Left lung (tissue), 4 donors: ENCODE measurements at regions not wholly inside any gene's neighbourhood (a gene's known extent, or its start where the extent isn't known, plus 50 kb on each side); places are given as distances from the start of the nearest gene placed in this dataset.
A peak's percentile ranks its signal among the peaks of the same experiment; 100 is the strongest.

Source experiments
- ATAC-seq: fragments of 200-7000 bp; cut with Tn5 transposase; one replicate; pipeline ENCODE4 v1.9.1; 2020; ENCODE audit warnings: moderate library complexity
- DNase-seq, 4 donors: peaks; one replicate each; pipeline ENCODE4 v3.0.0-alpha.2; 2013 to 2020
- H3K27ac ChIP-seq, 2 donors: fragments of 200-600 bp; sonication (generic) in 1 of 2; one replicate each; pipeline versions ENCODE4 v1.5.0 to v1.8.0; 2020 to 2021
- H3K27me3 ChIP-seq, 2 donors: fragments of 200-600 bp; sonication (generic) in 1 of 2; one replicate each; pipeline versions ENCODE4 v1.5.0 to v1.8.0; 2020 to 2021
- H3K36me3 ChIP-seq, 2 donors: fragments of 200-600 bp; sonication (generic) in 1 of 2; one replicate each; pipeline versions ENCODE4 v1.5.0 to v1.8.0; 2020 to 2021
- H3K4me1 ChIP-seq, 2 donors: fragments of 200-600 bp; one replicate each; pipeline ENCODE4 v1.8.0; 2021
- H3K4me3 ChIP-seq, 2 donors: fragments of 200-600 bp; sonication (generic) in 1 of 2; one replicate each; pipeline versions ENCODE4 v1.5.0 to v1.8.0; 2020 to 2021; ENCODE audit warnings: mild to moderate bottlenecking in 1 of 2
- H3K9me3 ChIP-seq, 2 donors: fragments of 200-600 bp; sonication (generic) in 1 of 2; one replicate each; pipeline versions ENCODE4 v1.5.0 to v1.8.0; 2020 to 2021
- CTCF ChIP-seq, 2 donors: fragments of 200-600 bp; sonication (generic) in 1 of 2; IDR thresholded peaks; one replicate each; pipeline versions ENCODE4 v1.5.0 to v1.8.0; 2021; ENCODE audit warnings: antibody characterized with exemption in 2 of 2
- intact Hi-C, 2 donors: fragments of 100-400 bp; cut with DNase I; formaldehyde crosslinking; loops; one replicate each; pipeline versions ENCODE4 v1.11.2 to v1.14.2; 2022
- donor health status: DM: no; HTN: yes; CAD: no.
- donor health status: DM: no; HTN: no; CAD: no.

GRCh38 chr22:26903030-26903856 lies 245.9 kb downstream of the MIAT start:
- no peaks in the 10 kb centered on the region for H3K36me3 ChIP-seq
- no peak overlapping the region for H3K27ac ChIP-seq
- ATAC-seq (peak; percentile 36), DNase-seq (peak in 1 of 4 donors; percentile 6)
- no peak overlapping the region for H3K4me3 ChIP-seq
- H3K4me1 ChIP-seq = peaks cover 0 to 5% of the 10 kb centered on the region in 2 donors
- intact Hi-C loops = no loop called here
- no peak for TF ChIP-seq CTCF (IDR thresholded peaks at IDR 0.05)
- peaks cover 7 to 49% of the 10 kb centered on the region in 2 donors for H3K27me3 ChIP-seq
- H3K9me3 ChIP-seq = no peaks in the 10 kb centered on the region

- Histone ChIP-seq H3K36me3 (no peaks in the 10 kb centered on the region), H3K27ac (no peak overlapping the region), H3K27me3 (peaks cover 7 to 49% of the 10 kb centered on the region in 2 donors), H3K4me3 (no peak overlapping the region), H3K9me3 (no peaks in the 10 kb centered on the region), H3K4me1 (peaks cover 0 to 5% of the 10 kb centered on the region in 2 donors)
- intact Hi-C loops = no loop called here
- ATAC-seq (no peak), DNase-seq (no peak)
- TF ChIP-seq CTCF (IDR thresholded peaks at IDR 0.05) = no peak
Observed at GRCh38 chr22:26904483-26904882, 247.1 kb downstream of the MIAT start.

GRCh38 chr22:26905076-26905475 lies 247.7 kb downstream of the MIAT start:
- Histone ChIP-seq H3K36me3 (no peaks in the 10 kb centered on the region), H3K4me3 (no peak overlapping the region), H3K9me3 (no peaks in the 10 kb centered on the region), H3K4me1 (peaks cover 0 to 5% of the 10 kb centered on the region in 2 donors), H3K27me3 (peaks cover 7 to 54% of the 10 kb centered on the region in 2 donors), H3K27ac (no peak overlapping the region)
- intact Hi-C loops = no loop called here
- TF ChIP-seq CTCF (IDR thresholded peaks at IDR 0.05) = no peak
- DNase-seq = no peak
- ATAC-seq = no peak

- Histone ChIP-seq H3K4me3 (no peak overlapping the region), H3K27ac (no peak overlapping the region), H3K36me3 (no peaks in the 10 kb centered on the region), H3K9me3 (no peaks in the 10 kb centered on the region), H3K27me3 (peaks cover 7 to 57% of the 10 kb centered on the region in 2 donors), H3K4me1 (peaks cover 0 to 5% of the 10 kb centered on the region in 2 donors)
- DNase-seq (no peak), ATAC-seq (no peak)
- intact Hi-C loops = no loop called here
- no peak for TF ChIP-seq CTCF (IDR thresholded peaks at IDR 0.05)
Observed at GRCh38 chr22:26905640-26906039, 248.3 kb downstream of the MIAT start.

GRCh38 chr22:26906464-26906863 lies 249.1 kb downstream of the MIAT start:
- no peaks in the 10 kb centered on the region for H3K9me3 ChIP-seq
- no peak overlapping the region for H3K4me3 ChIP-seq
- H3K27me3 ChIP-seq = peaks cover 7 to 57% of the 10 kb centered on the region in 2 donors
- no peaks in the 10 kb centered on the region for H3K36me3 ChIP-seq
- no peak for TF ChIP-seq CTCF (IDR thresholded peaks at IDR 0.05)
- H3K27ac ChIP-seq = no peak overlapping the region
- DNase-seq = no peak
- intact Hi-C loops = no loop called here
- ATAC-seq = no peak
- H3K4me1 ChIP-seq = peaks cover 0 to 5% of the 10 kb centered on the region in 2 donors
